GM18507 (cell line): ENCODE measurements at regions not wholly inside any gene's neighbourhood (a gene's known extent, or its start where the extent isn't known, plus 50 kb on each side); places are given as distances from the start of the nearest gene placed in this dataset.
"Not testable (repeated sequence)": the region's sequence is repeated elsewhere in the genome, so short reads cannot be mapped to it uniquely, and the experiment has no call there.

Experiments used
- DNase-seq: peaks from one replicate; pipeline ENCODE4 v3.0.0; 2011; ENCODE audit warnings: low read depth; ENCODE audit not compliant: insufficient read length; ENCODE audit errors: extremely low spot score
- FAIRE-seq: peaks from 2 replicates; lab custom pipeline; 2011; peaks lifted over from hg19 to GRCh38; lab: Jason Lieb, UNC

DNA sequence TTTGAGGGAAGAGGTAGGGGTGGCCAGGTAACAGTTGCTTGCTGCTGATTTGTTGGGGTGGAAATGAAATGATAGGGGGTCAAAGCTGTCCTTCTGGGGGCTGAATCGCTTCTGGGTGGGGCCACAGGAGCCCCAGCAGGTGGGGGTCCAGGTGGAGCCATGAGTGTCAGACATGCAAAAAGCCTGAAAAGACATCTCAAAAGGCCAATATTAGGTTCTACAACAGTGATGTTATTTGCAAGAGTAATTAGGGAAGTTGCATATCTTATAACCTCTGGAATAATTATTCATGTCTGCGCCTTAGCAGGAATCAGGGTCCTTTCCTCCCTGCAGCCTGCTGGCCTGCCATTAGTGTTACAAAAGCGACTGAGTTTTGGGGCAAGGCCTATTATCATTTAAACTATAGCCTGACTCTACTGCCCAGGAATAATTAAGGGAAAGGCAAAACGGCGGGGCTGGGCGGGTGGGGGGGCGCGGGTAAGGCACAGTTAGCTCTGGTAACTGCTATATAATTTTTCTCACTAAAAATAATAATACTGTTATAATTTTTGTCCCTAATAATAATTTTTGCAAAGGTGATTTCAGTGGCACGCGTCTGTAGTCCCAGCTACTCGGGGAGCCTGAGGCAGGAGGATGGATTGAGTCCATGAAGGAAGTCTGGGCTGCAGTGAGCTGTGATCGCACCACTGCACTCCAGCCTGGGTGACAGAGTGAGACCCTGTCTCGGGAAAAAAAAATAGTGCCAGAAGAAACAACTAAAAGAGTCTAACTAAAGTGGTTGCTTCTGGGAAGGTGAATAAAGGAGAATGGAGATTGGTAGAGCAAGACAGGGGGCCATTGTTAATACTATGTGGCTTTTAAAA lies 145.7 kb downstream of the MAGEB17 start:
- DNase-seq (no peak), FAIRE-seq (no peak)

- DNase-seq, result no peak
- no peak for FAIRE-seq
Measured at GRCh38 chrX:16316331-16316730, 149.1 kb downstream of the MAGEB17 start.

DNA sequence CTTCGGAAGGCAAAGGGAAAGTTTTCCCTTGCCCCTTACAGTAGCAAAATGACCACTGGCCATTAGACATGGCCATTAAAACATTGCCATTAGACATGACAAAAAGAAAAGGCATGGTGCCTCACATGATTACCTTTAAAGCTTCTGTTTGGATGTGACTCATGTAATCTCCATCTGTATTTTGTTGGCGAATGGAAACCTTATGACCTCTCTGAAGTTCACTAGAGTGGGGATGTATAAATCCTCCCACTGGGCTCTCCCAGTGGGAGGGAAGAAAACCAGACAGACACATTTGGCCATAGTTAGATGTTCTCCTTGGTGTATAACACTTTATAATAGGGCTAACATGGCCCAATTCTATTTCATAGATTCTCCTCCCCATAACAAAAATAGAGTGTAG lies 152.6 kb downstream of the MAGEB17 start:
- FAIRE-seq (no peak), DNase-seq (no peak)

GRCh38 chrX:16320765-16321355 lies 153.6 kb downstream of the MAGEB17 start:
- FAIRE-seq (no peak), DNase-seq (no peak)

GRCh38 chrX:16333453-16333852 lies 166.2 kb downstream of the MAGEB17 start:
- DNase-seq (no peak), FAIRE-seq (no peak)

GRCh38 chrX:16335181-16335580 lies 167.9 kb downstream of the MAGEB17 start:
- DNase-seq, result no peak
- FAIRE-seq, result no peak

GRCh38 chrX:16347968-16348670 lies 180.8 kb downstream of the MAGEB17 start:
- DNase-seq, result no peak
- no peak for FAIRE-seq

DNA sequence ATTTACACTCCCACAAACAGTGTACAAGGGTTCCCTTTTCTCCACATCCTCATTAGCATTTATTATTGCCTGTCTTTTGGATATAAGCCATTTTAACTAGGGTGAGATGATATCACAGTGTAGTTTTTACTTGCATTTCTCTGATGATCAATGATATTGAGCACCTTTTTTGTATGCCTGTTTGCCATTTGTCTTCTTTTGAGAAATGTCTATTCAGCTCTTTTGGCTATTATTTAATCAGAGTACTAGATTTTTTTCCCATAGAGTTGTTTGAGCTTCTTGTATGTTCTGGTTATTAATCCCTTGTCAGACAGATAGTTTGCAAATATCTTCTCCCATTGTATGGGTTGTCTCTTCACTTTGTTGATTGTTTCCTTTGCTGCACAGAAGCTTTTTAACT lies 190.6 kb downstream of the MAGEB17 start:
- FAIRE-seq (peak; percentile 26), DNase-seq (no peak)

DNA sequence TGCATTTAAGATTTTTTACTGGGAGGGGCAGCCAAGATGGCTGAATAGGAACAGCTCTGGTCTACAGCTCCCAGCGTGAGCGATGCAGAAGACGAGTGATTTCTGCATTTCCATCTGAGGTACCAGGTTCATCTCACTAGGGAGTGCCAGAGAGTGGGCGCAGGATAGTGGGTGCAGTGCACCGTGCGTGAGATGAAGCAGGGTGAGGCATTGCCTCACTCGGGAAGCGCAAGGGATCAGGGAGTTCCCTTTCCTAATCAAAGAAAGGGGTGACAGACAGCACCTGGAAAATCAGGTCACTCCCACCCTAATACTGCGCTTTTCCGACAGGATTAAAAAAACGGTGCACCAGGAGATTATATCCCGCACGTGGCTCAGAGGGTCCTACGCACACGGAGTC lies 192.8 kb downstream of the MAGEB17 start:
- DNase-seq, result not testable (repeated sequence)

DNA sequence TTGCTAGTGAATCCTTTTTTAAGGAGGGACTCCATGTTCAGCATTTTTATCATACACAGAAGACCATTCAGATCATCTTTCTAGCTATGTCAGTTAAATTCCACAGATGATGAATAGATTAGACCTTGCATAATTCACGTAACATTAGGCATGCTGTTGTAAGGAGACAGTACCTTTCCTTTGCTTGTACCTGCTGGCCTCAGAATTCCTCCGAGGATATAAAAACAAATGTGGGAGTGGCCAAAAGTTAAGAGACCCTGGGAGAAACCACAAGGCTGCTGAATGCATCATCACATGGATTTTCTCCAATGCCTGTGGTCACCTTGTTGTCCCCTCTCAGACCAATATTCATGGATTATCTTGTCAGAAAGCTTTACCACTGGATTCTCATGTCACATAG lies 201.4 kb downstream of the MAGEB17 start:
- FAIRE-seq (no peak), DNase-seq (no peak)

More for the DNA sequence above, 192.8 kb downstream of the MAGEB17 start:
- not testable (repeated sequence) for FAIRE-seq

DNA sequence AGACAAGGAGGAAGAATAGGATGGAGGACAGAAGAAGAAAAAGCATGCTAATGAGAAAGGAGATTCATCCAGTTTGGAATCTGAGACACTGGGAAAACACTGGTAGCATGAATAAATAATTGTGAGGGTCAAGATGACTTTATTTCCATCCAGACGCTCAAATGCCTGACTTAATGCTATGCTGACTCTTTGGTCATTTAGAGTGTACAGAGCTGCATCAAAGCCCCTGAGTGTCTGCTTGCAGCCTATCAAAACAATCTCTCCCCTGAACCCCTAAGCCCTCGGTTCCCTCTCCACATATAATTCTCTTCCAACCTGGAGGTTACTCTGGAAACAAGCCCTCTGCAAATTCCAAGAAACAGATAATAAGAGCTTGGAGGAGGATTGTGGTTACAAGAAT lies 208.8 kb downstream of the MAGEB17 start:
- DNase-seq, result no peak
- FAIRE-seq, result no peak

- FAIRE-seq, result no peak
- DNase-seq, result no peak
Measured at GRCh38 chrX:16386126-16386525, 218.8 kb downstream of the MAGEB17 start.

DNA sequence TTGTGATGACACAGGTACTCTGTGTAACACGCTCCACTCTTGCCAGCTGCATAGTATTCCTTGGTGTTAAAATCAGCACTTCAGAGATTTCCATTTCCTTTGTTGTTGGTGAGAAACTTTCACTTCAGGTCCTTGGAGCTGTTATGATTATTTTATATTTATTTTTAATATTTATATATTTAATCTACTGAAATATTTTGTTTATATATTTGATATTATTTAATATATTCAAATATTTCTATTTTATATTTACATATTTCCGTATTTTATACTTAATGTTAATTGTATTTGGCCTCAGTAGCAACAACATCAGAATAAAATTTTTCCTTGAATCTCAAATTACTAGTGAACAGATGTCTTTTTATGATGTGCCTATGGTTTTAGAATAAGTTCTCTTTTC lies 225.3 kb downstream of the MAGEB17 start:
- no peak for FAIRE-seq

DNA sequence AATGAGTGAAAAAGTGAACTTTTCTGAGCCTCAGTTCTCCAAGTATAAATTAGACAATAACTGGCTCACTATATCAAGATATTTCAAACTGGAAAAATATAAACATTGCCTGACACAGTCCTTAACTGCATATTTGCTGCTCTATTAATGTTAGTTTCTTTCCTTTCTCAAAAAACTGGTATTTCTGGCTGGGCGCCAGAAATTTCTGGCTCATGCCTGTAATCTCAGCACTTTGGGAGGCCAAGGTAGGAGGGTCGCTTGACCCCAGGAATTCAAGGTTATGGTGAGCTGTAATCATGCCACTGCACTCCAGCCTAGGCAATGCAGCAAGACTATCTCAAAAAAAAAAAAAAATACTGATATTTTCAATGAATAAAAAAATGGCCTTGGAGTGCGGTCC lies 227.0 kb downstream of the MAGEB17 start:
- FAIRE-seq (no peak), DNase-seq (no peak)

More for the DNA sequence above, 225.3 kb downstream of the MAGEB17 start:
- no peak for DNase-seq

DNA sequence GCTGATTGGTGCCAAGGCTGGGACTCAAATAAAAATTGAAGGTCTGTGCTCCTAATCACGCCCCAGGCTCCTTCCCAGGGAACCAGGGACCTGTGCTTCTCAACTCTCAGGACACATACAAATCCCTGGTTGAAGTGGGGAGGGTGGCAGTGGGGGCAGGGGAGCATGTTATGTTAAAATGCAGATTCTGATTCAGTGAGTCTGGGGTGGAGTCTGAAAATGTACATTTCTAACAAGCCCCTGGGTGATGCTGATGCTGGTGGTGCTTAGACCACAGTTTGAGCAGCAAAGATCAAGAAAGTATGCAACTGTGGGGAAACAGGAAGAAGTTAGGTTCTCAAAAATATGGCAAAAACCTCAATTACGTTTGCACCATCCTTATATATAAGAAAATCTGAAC lies 236.5 kb downstream of the MAGEB17 start:
- DNase-seq, result no peak
- FAIRE-seq, result no peak

DNA sequence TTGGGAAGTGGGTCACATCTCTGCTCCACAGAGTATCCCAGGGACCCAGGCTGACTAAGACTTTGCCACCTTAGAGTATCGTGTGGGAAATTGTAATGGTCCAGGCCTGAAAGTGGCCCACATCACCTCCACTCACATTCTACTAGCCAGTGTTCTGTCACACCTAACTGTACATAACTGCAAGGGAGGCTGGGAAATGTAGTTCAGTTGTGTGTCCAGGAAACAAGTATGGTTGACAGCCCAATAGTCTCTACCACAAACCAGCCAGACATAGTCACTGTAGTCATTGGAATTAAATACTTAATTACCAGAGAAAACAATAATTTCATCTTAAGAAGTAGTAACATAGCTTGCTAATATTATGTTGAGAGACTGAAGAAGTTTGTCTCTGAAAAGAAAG lies 233.4 kb upstream of the S100G start:
- no peak for DNase-seq
- FAIRE-seq, result no peak

- DNase-seq, result no peak
Measured at GRCh38 chrX:16418650-16419049, 231.3 kb upstream of the S100G start.

DNA sequence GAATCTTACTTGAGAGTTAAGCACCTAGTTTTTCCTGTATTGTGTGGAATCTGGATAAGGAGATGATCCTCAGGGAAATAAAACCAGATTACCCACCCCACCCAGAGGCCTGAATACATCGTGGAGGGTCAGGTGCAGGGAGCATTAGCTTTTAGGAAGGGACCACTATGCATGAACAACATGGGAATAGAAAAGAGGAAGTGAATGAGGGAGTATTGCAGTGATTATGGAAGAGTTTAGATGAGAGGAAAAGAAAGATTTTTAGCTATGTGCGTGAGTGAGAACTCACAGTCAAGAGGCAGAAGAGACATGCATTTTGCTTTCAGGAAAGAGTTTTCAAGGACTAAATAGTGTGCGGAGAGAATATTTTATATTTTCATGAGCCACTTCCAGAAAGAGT lies 222.3 kb upstream of the S100G start:
- DNase-seq (no peak), FAIRE-seq (no peak)

More at GRCh38 chrX:16418650-16419049, 231.3 kb upstream of the S100G start:
- no peak for FAIRE-seq

DNA sequence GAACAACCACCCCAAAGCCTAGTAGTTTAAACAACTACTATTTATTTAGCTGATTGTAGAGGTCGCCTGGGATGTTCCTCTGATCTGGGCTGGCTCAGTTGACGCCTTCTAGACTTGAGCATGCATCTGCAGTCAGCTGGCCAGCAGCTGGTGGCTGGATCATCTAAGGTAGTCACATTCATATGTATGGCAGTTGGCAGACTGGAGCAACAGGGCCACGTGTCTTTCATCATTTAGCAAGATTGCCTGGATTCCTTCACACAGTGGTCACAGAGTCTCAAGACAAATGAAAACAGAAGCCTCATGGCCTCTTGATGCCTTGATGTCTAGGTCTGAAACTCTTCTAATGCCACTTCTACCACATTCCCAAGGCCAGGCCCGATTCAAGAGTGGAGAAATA lies 220.6 kb upstream of the S100G start:
- FAIRE-seq, result no peak
- DNase-seq, result no peak

DNA sequence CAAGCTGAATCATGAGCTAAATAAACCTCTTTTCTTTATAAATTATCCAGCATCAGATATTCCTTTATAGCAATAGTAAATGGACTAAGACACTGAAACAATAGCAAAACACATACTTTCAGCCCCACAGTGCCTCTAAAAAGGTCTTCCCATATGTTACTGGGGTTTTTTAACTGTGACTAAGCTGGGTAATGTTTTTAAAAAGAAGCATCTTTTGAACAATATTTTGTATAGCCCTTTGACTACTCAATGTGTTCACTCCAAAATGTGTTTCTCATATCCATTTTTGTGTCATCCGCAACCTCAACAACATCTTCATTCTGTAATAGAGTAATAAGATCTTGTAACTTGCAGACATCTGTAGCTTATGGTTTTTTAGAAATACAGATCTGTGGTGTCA lies 218.7 kb upstream of the S100G start:
- DNase-seq, result no peak
- FAIRE-seq, result no peak

DNA sequence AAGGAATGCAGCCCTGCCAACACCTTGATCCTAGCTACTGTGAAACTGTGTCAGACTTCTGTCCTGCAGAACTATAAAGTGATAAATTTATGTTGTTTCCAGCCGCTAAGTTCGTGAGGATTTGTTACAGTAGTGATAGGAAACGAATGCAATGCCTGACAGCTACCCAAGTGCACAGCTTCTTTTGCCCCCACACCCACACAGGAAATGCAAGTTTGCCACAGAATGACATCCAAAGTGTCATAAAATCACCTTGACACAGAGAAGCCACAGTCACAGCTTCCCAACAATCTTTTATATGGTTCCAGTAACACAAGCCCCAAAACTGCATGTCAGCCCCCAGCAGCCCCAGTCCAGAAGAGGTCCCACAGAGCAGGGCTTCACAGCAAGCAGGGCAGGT lies 216.9 kb upstream of the S100G start:
- DNase-seq (no peak), FAIRE-seq (no peak)
